GM18498 (cell line): ENCODE measurements at regions not wholly inside any gene's neighbourhood (a gene's known extent, or its start where the extent isn't known, plus 50 kb on each side); places are given as distances from the start of the nearest gene placed in this dataset.

Experiments used
- ATAC-seq: cut with Tn5 transposase; IDR thresholded peaks from one replicate; pipeline ENCODE4 v1.9.1; 2021; ENCODE audit warnings: mild to moderate bottlenecking, moderate library complexity; ENCODE audit not compliant: unreplicated experiment

DNA sequence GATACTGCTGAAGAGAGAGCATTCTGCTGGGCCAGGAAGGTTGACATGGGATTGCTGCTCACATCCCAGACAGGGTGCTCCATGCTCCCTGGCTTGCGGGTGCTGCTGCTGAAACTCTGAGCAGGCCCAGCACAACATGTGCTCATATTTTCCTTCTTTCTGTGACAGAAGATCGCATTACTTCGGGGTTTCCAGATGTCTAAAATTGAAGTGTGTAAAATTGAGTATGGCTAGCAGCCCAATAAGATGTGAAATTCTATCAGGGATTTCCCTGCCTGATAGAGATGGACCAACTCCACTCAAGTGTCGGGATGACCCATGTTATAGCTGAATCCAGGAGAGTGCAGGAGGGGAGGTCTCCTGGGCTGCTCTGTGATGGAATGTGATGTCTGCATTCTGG is 55.6 kb upstream of the KL start:
- no peak for ATAC-seq

DNA sequence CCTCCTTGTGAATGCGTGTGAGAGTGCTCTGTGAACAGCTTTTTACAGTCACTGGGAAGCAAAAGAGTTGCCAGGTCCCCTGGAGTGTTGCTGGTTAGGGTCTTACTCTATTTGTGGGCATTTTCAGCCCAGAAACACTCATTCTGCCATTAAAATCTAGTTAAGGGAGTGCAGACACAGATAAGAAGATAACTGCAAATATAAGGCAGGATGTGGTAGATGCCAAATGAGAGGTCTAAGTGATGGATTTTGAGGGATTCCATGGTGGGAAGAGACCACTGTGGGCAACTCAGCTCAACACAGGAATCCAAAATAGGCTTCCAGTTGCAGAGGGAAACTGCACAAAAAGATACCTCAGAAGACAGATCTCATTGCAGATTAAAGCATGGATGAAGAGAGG is 54.5 kb upstream of the KL start:
- no peak for ATAC-seq

- ATAC-seq = no peak
These were observed 53.9 kb upstream of the KL start for GRCh38 chr13:32962342-32962741.

DNA sequence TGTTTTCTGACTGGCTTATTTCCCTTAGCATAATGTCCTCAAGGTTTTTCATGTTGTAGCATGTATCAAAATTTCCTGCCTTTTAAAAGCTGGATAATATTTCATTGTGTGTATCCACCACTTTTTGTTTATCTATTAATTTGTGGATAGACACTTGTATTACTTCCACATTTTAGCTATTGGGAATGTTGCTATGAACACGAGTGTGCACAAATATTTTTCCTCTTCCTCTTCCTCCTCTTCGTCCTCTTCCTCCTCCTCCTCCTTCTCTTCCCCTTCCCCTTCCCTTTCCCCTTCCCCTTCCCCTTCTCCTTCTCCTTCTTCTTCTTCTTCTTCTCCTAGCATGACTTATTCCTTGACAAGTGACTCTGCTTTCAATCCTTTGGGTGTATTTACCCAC is 51.2 kb upstream of the KL start:
- ATAC-seq = no peak
